Memory B cell (primary cell): ENCODE measurements at regions not wholly inside any gene's neighbourhood (a gene's known extent, or its start where the extent isn't known, plus 50 kb on each side); places are given as distances from the start of the nearest gene placed in this dataset.

Source experiments
- ATAC-seq: fragments of 150-1000 bp; cut with Tn5 transposase; 2 replicates; pipeline ENCODE4 v1.10.0; 2021; ENCODE audit warnings: low read depth, mild to moderate bottlenecking, moderate library complexity
- DNase-seq, 2 donors: peaks; one replicate each; pipeline ENCODE4 v3.0.0; 2022; ENCODE audit warnings: low spot score in 2 of 2
- H3K27ac Mint-ChIP-seq: one replicate; pipeline ENCODE4 v1.8.0; 2022; ENCODE audit warnings: mild to moderate bottlenecking, moderate library complexity, mixed read lengths
- H3K27me3 Mint-ChIP-seq: one replicate; pipeline ENCODE4 v1.8.0; 2022; ENCODE audit warnings: mixed read lengths
- H3K36me3 Mint-ChIP-seq: one replicate; pipeline ENCODE4 v1.8.0; 2022; ENCODE audit warnings: mild to moderate bottlenecking, mixed read lengths
- H3K4me1 Mint-ChIP-seq: one replicate; pipeline ENCODE4 v1.8.0; 2022; ENCODE audit warnings: mixed read lengths
- H3K4me3 Mint-ChIP-seq: one replicate; pipeline ENCODE4 v1.8.0; 2022; ENCODE audit warnings: mild to moderate bottlenecking, moderate library complexity, mixed read lengths
- H3K9me3 Mint-ChIP-seq: one replicate; pipeline ENCODE4 v1.8.0; 2022; ENCODE audit warnings: mixed read lengths

GRCh38 chr4:74659576-74660411, 134.5 kb downstream of the BTC start:
- Mint-ChIP-seq H3K36me3 (no peaks in the 10 kb centered on the region), H3K4me1 (no peaks in the 10 kb centered on the region), H3K27me3 (no peaks in the 10 kb centered on the region), H3K9me3 (no peaks in the 10 kb centered on the region), H3K4me3 (no peak overlapping the region), H3K27ac (no peak overlapping the region)
- DNase-seq (no peak), ATAC-seq (no peak)

- no peak overlapping the region for H3K27ac Mint-ChIP-seq
- H3K27me3 Mint-ChIP-seq, result peaks cover 2% of the 10 kb centered on the region
- H3K4me1 Mint-ChIP-seq, result no peaks in the 10 kb centered on the region
- DNase-seq (no peak), ATAC-seq (no peak)
- no peaks in the 10 kb centered on the region for H3K9me3 Mint-ChIP-seq
- H3K36me3 Mint-ChIP-seq, result no peaks in the 10 kb centered on the region
- H3K4me3 Mint-ChIP-seq, result no peak overlapping the region
Observed at GRCh38 chr4:74660866-74661265, 133.5 kb downstream of the BTC start.

- ATAC-seq, result no peak
- H3K4me3 Mint-ChIP-seq, result no peak overlapping the region
- no peaks in the 10 kb centered on the region for H3K36me3 Mint-ChIP-seq
- H3K27me3 Mint-ChIP-seq, result peaks cover 2% of the 10 kb centered on the region
- DNase-seq, result no peak
- H3K9me3 Mint-ChIP-seq, result no peaks in the 10 kb centered on the region
- no peak overlapping the region for H3K27ac Mint-ChIP-seq
- no peaks in the 10 kb centered on the region for H3K4me1 Mint-ChIP-seq
Observed at GRCh38 chr4:74661427-74662201, 132.7 kb downstream of the BTC start.

- Mint-ChIP-seq H3K4me3 (no peak overlapping the region), H3K4me1 (no peaks in the 10 kb centered on the region), H3K9me3 (no peaks in the 10 kb centered on the region), H3K27me3 (peaks cover 5% of the 10 kb centered on the region), H3K27ac (no peak overlapping the region), H3K36me3 (no peaks in the 10 kb centered on the region)
- no peak for ATAC-seq
- DNase-seq, result no peak
Observed at GRCh38 chr4:74663631-74664030, 130.7 kb downstream of the BTC start.

- H3K4me3 Mint-ChIP-seq, result no peak overlapping the region
- H3K9me3 Mint-ChIP-seq, result no peaks in the 10 kb centered on the region
- H3K4me1 Mint-ChIP-seq, result no peaks in the 10 kb centered on the region
- no peak overlapping the region for H3K27ac Mint-ChIP-seq
- ATAC-seq (no peak), DNase-seq (no peak)
- peaks cover 10% of the 10 kb centered on the region for H3K27me3 Mint-ChIP-seq
- no peaks in the 10 kb centered on the region for H3K36me3 Mint-ChIP-seq
Observed at GRCh38 chr4:74665346-74665745, 129.0 kb downstream of the BTC start.

- Mint-ChIP-seq H3K36me3 (no peaks in the 10 kb centered on the region), H3K27me3 (peaks cover 13% of the 10 kb centered on the region), H3K4me3 (no peak overlapping the region), H3K4me1 (no peaks in the 10 kb centered on the region), H3K27ac (no peak overlapping the region), H3K9me3 (no peaks in the 10 kb centered on the region)
- no peak for DNase-seq
- no peak for ATAC-seq
Observed at GRCh38 chr4:74665876-74666275, 128.4 kb downstream of the BTC start.

GRCh38 chr4:74667438-74667837, 126.9 kb downstream of the BTC start:
- Mint-ChIP-seq H3K27ac (no peak overlapping the region), H3K9me3 (no peaks in the 10 kb centered on the region), H3K36me3 (no peaks in the 10 kb centered on the region), H3K4me1 (no peaks in the 10 kb centered on the region), H3K4me3 (no peak overlapping the region), H3K27me3 (peaks cover 16% of the 10 kb centered on the region)
- DNase-seq (no peak), ATAC-seq (no peak)

- ATAC-seq (no peak), DNase-seq (no peak)
- no peaks in the 10 kb centered on the region for H3K9me3 Mint-ChIP-seq
- no peaks in the 10 kb centered on the region for H3K4me1 Mint-ChIP-seq
- H3K36me3 Mint-ChIP-seq, result no peaks in the 10 kb centered on the region
- no peak overlapping the region for H3K27ac Mint-ChIP-seq
- H3K4me3 Mint-ChIP-seq, result no peak overlapping the region
- H3K27me3 Mint-ChIP-seq, result peaks cover 17% of the 10 kb centered on the region
Observed at GRCh38 chr4:74667944-74668343, 126.4 kb downstream of the BTC start.

GRCh38 chr4:74669702-74670101, 124.6 kb downstream of the BTC start:
- H3K27ac Mint-ChIP-seq, result no peak overlapping the region
- H3K9me3 Mint-ChIP-seq, result no peaks in the 10 kb centered on the region
- no peak overlapping the region for H3K4me3 Mint-ChIP-seq
- peaks cover 21% of the 10 kb centered on the region for H3K27me3 Mint-ChIP-seq
- ATAC-seq (no peak), DNase-seq (no peak)
- no peaks in the 10 kb centered on the region for H3K36me3 Mint-ChIP-seq
- no peaks in the 10 kb centered on the region for H3K4me1 Mint-ChIP-seq

- no peak for ATAC-seq
- H3K27me3 Mint-ChIP-seq, result peaks cover 19% of the 10 kb centered on the region
- DNase-seq, result no peak
- H3K27ac Mint-ChIP-seq, result no peak overlapping the region
- H3K36me3 Mint-ChIP-seq, result no peaks in the 10 kb centered on the region
- H3K4me1 Mint-ChIP-seq, result peaks cover 1% of the 10 kb centered on the region
- no peaks in the 10 kb centered on the region for H3K9me3 Mint-ChIP-seq
- no peak overlapping the region for H3K4me3 Mint-ChIP-seq
Observed at GRCh38 chr4:74670583-74670982, 123.7 kb downstream of the BTC start.

GRCh38 chr4:74671080-74671698, 123.1 kb downstream of the BTC start:
- Mint-ChIP-seq H3K4me3 (no peak overlapping the region), H3K4me1 (peaks cover 4% of the 10 kb centered on the region), H3K27me3 (peaks cover 19% of the 10 kb centered on the region), H3K27ac (no peak overlapping the region), H3K9me3 (no peaks in the 10 kb centered on the region), H3K36me3 (no peaks in the 10 kb centered on the region)
- peak in 1 of 2 donors; percentile 7 for DNase-seq
- peak; percentile 55 for ATAC-seq

- Mint-ChIP-seq H3K4me3 (no peak overlapping the region), H3K27ac (no peak overlapping the region), H3K27me3 (peaks cover 12% of the 10 kb centered on the region), H3K9me3 (no peaks in the 10 kb centered on the region), H3K36me3 (no peaks in the 10 kb centered on the region), H3K4me1 (peaks cover 4% of the 10 kb centered on the region)
- ATAC-seq (no peak), DNase-seq (no peak)
Observed at GRCh38 chr4:74674750-74675149, 119.6 kb downstream of the BTC start.

- Mint-ChIP-seq H3K4me1 (peaks cover 4% of the 10 kb centered on the region), H3K27ac (no peak overlapping the region), H3K36me3 (no peaks in the 10 kb centered on the region), H3K4me3 (no peak overlapping the region), H3K27me3 (peaks cover 10% of the 10 kb centered on the region), H3K9me3 (peaks cover under 1% of the 10 kb centered on the region)
- DNase-seq (peak in 1 of 2 donors; percentile 21), ATAC-seq (peak; percentile 56)
Observed at GRCh38 chr4:74675673-74676279, 118.5 kb downstream of the BTC start.
